HG02884 (cell line): ENCODE measurements at regions not wholly inside any gene's neighbourhood (a gene's known extent, or its start where the extent isn't known, plus 50 kb on each side); places are given as distances from the start of the nearest gene placed in this dataset.

Experiments used
- ATAC-seq: cut with Tn5 transposase; IDR thresholded peaks from one replicate; pipeline ENCODE4 v1.9.1; 2021; ENCODE audit warnings: mild to moderate bottlenecking, moderate library complexity; ENCODE audit not compliant: unreplicated experiment

DNA sequence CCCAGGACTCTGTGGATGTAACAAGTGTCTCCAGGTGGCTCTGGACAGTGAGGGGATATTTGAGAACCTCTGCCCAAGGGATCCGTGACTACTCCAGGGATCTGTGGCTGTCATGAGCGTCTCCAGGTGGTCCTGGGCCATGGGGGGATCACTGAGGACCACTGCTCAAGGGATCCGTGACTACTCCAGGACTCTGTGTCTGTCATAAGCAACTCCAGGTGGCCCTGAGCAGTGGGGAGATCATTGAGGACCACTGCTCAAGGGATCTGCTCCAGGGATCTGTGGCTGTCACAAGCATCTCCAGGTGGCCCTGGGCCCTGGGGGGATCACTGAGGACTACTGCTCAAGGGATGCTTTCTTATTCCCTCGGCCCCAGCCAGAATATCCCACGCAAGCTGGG lies 133.2 kb upstream of the ADARB2 start:
- ATAC-seq: no peak

DNA sequence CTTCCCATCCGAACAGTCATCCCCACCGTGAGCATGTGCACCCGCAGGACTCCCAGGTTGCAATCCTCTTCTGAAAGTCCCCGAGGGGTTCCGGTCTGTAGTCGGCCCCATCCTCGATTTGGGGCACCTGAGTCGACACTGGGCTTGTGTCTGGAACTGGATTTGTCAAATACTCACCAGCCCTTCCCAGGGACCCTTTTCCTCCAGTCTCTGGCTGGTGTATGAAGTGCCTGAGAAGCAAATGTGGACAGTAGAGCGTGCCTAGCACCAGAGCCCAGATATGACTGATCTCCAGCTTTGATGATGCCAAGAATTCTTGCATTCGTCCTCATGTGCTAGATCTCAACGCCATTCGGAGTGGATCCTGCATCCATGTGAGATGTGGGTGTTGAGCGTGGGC lies 132.5 kb upstream of the ADARB2 start:
- no peak for ATAC-seq

DNA sequence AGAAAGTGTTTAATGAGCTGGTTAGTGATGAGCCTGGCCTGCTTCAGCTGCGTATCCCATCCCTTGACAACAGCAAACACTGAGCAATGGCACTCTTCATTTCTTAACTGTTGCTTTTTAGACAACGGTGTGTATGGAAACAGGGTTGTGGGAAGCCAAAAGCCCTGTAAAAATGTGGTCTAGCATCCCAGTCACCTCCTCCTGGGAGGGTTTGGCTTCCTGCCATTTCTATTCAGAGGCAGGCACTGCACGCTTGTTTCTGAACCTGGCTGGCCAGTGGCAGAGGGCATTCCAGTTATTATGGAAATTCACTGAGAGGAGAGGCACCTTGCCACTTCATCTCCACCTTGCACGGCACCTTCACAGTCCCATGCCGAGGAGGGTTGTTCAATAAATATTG lies 123.0 kb upstream of the ADARB2 start:
- ATAC-seq: no peak

DNA sequence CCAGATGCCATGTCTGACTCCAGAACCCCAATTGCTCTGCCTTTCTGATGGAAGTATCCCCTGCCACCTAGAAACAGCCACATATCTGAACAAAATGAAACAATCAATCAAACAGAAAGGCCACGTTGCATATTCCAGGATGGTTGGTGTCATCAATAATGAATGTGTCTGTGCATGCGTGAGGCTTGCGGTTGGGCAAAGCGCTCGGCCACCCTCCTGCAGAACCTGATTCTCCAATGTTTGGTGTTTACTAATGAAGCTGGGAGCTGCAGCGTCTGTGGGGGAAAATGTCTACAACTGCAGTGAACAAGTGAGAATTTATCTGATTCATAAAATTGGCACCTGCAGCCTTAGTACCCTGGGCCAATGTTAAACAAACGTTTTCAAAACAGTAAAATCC lies 121.2 kb upstream of the ADARB2 start:
- no peak for ATAC-seq

DNA sequence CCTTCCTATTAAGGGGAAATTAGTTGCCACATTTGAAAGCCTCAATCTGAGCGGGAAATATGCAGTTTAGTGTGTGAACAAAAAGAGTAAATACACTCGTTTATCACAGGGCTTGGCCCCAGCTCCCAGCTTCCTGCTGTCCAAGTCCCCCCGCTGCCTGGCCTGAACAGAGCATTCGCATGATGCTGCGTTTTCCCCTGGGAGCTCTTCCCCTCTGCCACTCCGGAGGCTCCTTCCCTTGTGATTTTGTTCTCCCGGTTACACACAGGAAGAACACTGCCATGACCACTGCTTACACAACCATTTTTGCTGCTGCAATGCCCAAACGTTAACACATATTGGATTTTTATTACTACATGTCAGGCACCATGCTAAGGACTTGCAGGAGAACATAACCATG lies 120.7 kb upstream of the ADARB2 start:
- no peak for ATAC-seq

DNA sequence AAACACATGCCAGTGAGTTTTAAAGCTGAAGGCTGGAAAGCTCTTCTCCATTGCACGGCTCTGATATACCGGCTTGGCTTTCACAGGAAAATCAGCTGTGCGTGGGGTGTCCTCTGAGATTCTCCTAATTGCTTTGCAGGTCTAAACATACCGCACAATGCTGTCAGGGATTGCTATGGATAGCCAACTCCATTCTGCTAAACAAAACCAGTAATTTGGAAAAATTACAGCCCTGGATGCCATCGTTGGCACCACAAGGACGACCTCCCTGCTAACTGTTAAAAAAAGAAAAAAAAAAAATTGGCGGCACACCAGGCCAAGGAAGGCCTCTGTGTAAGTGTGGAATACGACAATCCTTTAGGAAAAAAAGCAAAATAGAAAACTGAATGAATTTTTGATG lies 118.6 kb upstream of the ADARB2 start:
- no peak for ATAC-seq

DNA sequence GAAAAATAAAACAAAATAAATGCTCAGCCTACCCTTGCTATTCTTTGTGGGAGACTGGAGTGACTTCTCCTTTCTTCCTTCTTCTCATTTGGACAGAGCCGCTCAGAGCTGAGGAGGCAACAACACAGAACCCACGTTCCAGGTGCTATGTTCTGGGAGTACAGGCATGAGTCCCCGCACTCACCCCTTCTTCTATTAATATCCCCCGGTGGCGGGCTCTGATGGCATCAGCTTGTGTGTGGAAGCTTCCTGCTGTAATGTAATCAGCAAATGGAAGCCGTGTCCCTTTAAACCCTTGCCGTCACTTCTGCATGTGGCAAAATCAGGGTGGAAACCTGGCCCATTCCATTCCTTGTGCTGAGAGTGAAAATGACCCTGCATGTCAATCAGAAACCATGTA lies 116.9 kb upstream of the ADARB2 start:
- no peak for ATAC-seq

DNA sequence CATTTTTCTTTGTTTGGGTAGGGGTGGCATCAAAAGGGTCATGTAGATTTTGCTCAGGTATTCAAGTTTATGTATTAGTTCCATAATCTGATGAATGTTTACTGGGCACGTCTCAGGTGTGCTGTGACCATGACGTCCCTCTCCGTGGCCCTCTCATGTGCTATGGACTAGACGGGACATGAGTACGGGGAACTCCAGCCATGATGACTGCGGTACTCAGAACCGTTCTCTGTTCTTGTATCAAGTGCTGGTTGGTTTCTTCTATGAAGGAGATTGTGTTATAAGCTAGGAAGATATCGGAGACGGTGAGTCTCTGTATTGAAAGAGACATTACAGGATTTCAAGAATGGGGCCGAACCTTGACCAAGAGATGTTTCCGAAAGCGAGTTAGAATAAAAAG lies 116.5 kb upstream of the ADARB2 start:
- no peak for ATAC-seq

DNA sequence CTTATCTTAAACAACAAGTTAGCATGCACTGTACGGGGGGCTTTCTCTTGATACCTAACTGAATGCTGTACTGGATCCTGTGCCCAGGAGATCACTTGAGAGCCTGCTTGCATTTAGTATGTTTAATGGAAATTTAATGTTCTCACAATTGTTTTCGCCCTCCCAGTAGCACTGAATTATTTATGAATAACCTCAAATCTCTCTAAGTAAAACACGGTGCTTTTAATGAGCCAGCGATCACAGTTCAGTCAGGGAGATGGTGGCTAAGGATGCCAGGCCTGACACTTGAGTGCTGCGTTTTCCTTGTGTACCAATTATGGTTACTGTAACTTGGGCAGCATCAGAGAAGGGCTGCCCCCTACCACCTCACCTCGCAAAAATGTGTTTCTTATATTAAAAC lies 115.5 kb upstream of the ADARB2 start:
- ATAC-seq: no peak

DNA sequence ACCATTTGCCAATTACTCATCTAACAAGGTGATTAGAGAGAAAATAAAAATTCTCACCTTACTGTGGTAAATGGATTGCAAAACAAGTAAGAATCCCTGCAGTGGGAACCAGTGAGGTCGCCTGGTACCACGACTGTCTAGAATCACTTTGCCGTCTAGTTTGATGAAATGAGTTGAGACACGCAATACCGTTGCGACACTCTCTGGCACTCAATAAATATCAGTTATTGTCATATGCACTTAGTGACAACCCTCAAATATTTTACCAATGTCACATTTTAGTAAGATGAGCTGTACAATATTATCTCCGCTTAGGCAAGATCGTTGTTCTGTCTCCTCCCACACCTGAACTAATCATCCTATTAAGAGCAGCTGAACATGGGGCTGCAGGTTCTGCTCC lies 114.4 kb upstream of the ADARB2 start:
- ATAC-seq: no peak

DNA sequence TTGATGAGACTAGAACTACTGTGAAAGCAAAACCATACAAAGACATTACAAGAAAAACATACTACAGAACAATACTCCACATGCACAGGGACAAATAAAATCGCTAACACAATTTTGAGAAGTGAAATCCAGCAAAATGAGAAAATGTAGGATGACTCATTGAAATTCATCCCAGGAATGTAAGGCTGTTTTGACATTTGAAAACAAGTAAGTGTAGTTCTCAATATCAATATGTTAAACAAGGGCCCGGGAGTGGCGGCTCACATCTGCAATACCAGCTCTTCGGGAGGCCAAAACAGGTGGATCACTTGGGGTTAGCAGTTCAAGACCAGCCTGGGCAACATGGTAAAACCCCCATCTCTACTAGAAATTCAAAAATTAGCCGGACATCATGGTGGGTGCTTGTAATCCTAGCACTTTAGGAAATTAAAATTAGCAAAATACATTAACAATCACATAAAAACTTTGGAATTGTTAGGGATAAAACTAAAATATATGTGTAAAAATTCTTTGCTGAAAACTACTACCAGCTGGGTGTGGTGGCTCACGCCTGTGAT lies 113.7 kb upstream of the ADARB2 start:
- no peak for ATAC-seq

DNA sequence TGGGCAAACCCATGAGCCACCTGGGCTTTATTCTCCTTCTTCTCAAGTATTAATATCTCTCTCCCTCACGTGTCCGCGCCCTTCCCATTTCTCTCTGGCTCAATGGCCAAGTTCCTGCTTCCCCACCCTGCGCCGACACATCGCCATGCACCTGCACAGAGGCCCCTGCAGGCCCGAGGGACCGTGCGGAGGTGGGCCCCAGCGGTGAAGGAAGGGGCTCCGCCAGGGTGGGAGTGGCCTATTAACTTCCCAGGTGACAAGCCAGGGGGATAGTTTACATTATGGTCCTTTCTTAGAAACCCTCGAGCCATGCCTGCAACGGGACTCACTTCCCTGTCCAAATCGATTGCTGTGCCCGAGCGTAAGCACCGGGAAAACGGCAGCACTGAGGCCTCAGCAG lies 110.0 kb upstream of the ADARB2 start:
- no peak for ATAC-seq

DNA sequence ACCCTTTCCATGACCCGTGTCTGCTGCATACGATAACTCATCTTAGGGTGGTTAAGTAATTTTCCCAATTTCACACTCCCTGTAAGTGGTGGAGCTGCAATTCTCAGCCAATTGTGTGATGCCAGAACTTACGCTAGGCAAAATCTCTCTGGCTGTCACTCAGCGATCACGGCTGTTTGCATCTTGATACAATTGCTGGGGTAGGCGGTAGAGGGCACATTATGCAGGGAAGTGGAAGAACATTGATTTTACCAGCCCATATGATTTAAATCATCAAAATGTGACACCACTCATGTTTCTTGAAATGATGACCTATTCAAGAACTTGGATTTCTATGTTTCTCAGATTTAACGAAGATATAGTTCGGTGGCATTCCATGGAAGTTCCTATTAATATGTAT lies 108.7 kb upstream of the ADARB2 start:
- ATAC-seq: no peak

DNA sequence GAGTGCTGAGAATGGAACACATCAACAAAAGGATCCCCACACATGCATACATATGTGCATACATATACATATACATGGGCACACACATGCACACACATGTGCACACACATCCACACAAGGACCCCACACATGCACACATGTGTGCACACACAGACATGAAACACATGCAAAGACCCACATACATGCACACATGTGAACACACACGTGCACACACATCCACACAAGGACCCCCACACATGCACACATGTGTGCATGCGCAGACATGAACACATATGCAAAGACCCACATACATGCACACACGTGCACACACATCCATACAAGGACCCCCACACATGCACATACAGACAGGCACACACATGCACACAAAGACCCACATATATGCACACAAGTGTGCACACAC lies 104.4 kb upstream of the ADARB2 start:
- ATAC-seq: no peak

DNA sequence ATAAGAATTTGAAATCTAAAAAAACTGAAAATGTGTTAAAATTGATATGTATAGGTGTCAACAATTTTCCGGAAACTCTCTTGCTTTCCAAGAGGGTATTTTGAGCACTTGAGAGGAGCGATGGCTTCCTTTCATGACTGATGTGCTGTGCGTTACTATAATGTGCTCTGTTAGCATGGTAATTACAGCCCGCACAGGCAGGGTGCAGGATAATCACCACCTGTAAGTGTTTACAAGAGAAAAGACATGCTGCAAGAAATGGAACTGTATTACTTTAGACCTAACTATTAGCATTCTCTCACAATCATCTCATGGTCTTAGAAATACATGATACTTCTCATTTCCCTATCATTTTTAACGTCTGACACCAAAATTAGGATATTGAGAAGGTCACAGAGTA lies 92.4 kb upstream of the ADARB2 start:
- no peak for ATAC-seq

DNA sequence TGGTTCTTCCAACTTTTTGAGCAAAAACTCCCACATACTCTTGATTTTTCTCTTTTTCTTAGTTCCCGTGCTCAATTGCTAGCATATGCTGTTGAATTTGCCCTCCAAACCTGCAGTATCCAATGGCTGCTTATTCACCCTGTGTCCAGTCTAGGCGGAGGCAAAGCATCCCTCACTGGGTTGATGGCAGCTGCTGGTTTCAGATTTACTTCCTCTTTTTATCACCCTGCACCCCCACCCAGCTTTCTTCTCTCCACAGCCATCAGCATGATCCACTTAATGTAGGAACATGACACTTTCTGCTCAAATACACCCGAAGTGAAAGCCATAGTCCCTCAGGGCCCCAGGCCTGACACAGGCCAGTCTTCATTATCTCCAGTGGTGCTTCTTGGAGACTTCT lies 87.6 kb upstream of the ADARB2 start:
- ATAC-seq: no peak

DNA sequence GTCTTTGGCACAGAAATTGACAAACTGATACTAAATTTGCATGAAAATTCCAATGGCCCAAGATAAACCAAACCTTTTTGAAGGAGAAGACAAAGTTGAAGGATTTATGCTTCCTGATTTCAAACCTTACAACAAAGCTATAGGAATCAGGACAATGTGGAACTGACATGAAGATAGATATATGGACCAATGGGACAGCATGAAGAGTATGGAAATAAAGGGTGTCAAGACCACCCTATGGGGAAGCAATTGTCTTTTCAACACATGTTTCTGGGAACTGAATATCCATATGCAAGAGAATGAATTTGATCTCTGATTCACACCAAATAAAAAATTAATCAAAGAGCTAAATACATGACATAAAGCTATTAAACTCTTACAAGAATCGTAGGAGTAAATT lies 77.2 kb upstream of the ADARB2 start:
- ATAC-seq: no peak

DNA sequence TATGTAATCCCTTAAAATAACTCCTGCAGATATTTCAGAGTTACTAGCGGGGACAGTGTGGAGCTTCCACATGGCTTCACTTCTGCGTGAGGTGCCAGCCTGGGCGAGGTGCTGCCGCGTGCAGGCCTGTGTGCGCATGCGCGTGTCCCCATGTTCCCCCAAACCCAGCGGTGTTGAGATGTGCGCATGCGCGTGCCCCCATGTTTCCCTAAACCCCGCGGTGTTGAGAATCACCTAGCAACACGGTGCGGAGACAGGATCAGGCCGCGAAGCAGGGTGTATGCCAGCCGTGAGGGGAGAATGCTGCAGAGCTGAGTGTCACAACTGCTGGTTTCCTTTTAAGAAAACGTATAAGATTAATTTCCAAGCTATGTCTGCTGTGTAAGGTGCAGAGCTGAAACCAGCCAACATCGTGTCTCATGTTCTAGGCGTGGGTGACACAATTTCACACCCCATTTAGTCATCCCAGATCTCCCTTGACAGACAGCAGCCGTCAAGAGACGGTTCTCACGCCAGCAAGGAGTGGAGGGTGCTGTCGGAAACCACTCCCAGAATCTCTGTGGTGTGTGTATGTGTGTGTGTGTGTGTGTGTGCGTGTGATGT lies 71.9 kb upstream of the ADARB2 start:
- ATAC-seq: no peak

DNA sequence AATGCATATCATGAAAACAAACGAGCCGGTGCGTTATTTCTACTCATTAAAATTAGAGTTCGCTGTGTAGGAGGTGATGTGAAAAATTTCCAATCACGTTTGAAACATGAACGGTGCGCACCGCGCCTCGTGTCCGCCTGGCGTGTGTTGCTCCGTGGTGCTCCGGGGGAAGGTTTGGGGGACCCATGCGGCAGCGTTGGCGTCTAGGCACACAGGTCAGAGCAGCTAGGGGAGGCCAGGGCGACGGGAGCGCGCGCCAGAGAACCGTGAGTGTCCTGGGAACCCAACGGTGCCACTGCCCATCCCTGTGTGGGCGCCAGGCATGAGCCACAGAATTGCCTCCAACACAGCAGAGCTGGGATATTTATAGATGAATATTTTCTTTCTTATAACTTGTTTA lies 70.6 kb upstream of the ADARB2 start:
- ATAC-seq: no peak

DNA sequence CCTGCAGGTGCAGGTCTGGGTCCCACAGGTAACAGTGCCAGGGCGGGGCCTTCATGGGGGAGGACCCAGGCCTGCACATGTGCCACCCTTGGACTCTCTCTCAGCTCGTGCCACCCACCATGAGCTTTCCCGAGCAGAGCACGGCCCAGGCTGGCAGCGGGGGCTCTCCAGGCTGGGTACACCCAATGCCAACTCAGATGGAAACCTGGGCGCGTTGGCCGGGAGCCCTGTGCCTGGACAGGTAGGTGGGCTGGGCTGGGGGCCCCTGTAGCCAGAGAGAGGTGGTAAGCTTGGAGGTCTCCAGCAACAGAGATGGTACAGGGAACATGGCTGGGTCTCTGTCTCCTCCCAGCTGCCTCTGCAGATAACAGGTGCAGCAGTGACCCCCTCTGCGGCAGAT lies 69.9 kb upstream of the ADARB2 start:
- no peak for ATAC-seq

DNA sequence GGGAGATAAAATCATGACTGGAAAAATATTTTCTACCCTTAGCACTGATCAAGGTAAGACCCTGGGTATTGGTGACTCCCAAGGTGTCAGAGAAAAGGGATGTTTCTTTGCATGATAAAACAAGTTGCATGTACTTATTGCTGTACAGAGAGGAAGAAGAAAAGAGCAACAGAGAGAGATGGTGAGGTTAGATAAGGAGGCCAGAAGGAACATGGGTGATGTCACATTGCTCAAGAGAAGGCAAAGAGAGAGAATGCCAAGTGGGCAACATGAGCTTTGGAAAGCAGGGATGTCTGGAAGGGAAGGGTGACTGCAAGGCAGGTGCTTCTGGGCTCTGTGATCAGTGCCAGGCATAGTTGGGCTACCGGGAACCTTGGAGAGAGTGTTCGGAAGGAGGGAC lies 65.1 kb upstream of the ADARB2 start:
- no peak for ATAC-seq

DNA sequence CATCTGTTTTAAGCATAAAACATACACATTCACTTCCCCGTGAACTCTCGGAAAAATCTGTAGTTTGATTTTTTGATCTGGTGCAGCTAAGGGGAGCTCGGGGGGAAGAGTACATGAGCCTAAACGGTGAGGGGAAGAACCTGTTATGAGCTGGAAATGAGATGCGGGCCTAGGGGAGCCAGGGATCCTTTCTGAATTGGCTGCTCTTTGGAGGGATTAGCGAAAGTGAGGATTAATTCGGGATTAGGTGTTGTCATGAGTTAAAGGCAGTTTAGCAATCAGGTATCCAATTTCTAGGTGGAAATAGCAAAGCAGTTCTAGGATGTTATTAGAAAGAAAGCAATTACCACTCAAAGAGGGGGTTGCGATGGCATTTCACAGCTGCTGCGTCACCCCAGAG lies 51.1 kb upstream of the ADARB2 start:
- ATAC-seq: no peak
